ENCODE measurements at regions not wholly inside any gene's neighbourhood (a gene's known extent, or its start where the extent isn't known, plus 50 kb on each side); places are given as distances from the start of the nearest gene placed in this dataset.

DNA sequence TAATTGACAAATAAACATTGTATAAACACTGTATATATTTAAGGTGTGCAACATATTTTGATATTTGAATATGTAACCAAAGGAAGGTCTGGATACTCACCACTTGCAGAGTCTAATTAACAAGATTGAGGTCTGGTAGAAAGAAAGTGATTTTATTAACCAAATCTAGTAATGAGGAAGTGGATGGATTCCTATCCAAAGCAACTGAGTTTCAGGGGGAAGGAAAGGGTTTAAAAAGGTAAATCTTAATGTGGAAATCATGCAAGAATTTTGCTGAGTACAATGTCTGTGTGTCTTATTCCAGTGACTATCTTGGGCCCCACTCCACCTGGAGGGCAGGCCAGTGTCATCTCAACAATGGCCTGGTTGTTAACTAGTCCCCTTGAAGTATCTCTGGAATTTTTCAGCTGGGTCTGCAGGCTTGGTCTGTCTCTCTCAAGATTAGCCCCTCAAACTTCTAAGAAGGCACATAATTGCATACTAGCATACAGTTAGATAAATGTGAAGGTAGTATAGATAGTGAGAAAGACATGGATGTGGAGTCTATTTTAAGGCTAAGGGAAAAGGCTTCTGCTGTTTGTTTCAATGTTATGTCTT, 262.7 kb upstream of the RGS18 start:
- Histone ChIP-seq H3K9me2 (ENCODE audit: insufficient read depth, low read length) (no peaks in the 10 kb centered on the region), H3K4me3 (ENCODE audit: low read depth, low read length, poor library complexity, severe bottlenecking) (no peak overlapping the region), H4K20me1 (ENCODE audit: insufficient read depth, low read length) (no peaks in the 10 kb centered on the region), H3K79me2 (ENCODE audit: insufficient read depth, low read depth, low read length) (no peaks in the 10 kb centered on the region), H3K27ac (ENCODE audit: low read depth, low read length, poor library complexity, severe bottlenecking) (no peak overlapping the region), H3K4me1 (ENCODE audit: insufficient read depth, low read length, poor library complexity, severe bottlenecking) (no peaks in the 10 kb centered on the region), H3K4me2 (ENCODE audit: low read length) (no peak overlapping the region), H3K9me3 (ENCODE audit: low read length) (no peaks in the 10 kb centered on the region), H3K36me3 (ENCODE audit: insufficient read depth, low read length) (no peaks in the 10 kb centered on the region), H2AFZ (ENCODE audit: low read length) (no peak overlapping the region)
- no TSS peak for BruUV-seq (replicated peaks)
- no peak for DNase-seq (ENCODE audit: low spot score)
- intact Hi-C loops (cut with micrococcal nuclease; ENCODE audit: unreplicated experiment): no loop called here
- ChIA-PET CTCF (ENCODE audit: unreplicated experiment) (no interaction called here), POLR2A (interaction anchor here (0.7 kb wide), 2 partner anchors 481 to 1726 kb away, joined by 3 to 4 read pairs; no protein-coding TSS in a partner anchor)
- TF ChIP-seq, protein P1, sequence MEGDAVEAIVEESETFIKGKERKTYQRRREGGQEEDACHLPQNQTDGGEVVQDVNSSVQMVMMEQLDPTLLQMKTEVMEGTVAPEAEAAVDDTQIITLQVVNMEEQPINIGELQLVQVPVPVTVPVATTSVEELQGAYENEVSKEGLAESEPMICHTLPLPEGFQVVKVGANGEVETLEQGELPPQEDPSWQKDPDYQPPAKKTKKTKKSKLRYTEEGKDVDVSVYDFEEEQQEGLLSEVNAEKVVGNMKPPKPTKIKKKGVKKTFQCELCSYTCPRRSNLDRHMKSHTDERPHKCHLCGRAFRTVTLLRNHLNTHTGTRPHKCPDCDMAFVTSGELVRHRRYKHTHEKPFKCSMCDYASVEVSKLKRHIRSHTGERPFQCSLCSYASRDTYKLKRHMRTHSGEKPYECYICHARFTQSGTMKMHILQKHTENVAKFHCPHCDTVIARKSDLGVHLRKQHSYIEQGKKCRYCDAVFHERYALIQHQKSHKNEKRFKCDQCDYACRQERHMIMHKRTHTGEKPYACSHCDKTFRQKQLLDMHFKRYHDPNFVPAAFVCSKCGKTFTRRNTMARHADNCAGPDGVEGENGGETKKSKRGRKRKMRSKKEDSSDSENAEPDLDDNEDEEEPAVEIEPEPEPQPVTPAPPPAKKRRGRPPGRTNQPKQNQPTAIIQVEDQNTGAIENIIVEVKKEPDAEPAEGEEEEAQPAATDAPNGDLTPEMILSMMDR (conservative IDR thresholded peaks at IDR 0.05; ENCODE audit: low read length): no peak
- no peak for TF ChIP-seq EZH2phosphoT487 (IDR thresholded peaks at IDR 0.05; ENCODE audit: borderline replicate concordance, low read depth, low read length)

DNA sequence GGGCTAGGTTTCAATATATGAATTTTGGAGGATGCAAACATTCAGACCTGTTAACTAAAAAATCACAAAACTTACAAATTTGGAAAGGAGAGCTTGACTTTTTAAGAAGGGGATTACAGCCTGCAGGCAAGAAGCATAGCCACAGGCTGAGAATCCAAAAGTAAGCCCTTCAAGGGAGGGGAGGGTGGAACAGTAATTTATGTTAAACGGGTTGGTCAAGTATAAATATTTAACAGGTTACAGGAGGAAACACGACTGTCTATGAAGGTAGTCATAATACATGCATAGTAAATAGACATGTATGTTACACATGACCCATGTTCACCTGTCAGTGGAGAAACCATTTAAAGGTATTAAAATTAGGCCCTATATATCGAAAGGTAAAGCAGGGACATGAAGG, 261.1 kb upstream of the RGS18 start:
- BruUV-seq (replicated peaks): no TSS peak
- Histone ChIP-seq H3K4me3 (ENCODE audit: low read depth, low read length, poor library complexity, severe bottlenecking) (no peak overlapping the region), H2AFZ (ENCODE audit: low read length) (no peak overlapping the region), H3K9me3 (ENCODE audit: low read length) (no peaks in the 10 kb centered on the region), H3K4me2 (ENCODE audit: low read length) (no peak overlapping the region), H3K4me1 (ENCODE audit: insufficient read depth, low read length, poor library complexity, severe bottlenecking) (no peaks in the 10 kb centered on the region), H3K27ac (ENCODE audit: low read depth, low read length, poor library complexity, severe bottlenecking) (no peak overlapping the region), H3K79me2 (ENCODE audit: insufficient read depth, low read depth, low read length) (no peaks in the 10 kb centered on the region), H3K36me3 (ENCODE audit: insufficient read depth, low read length) (no peaks in the 10 kb centered on the region), H3K9me2 (ENCODE audit: insufficient read depth, low read length) (no peaks in the 10 kb centered on the region), H4K20me1 (ENCODE audit: insufficient read depth, low read length) (no peaks in the 10 kb centered on the region)
- ChIA-PET POLR2A (no interaction called here), CTCF (ENCODE audit: unreplicated experiment) (no interaction called here)
- TF ChIP-seq, protein P1 (conservative IDR thresholded peaks at IDR 0.05; ENCODE audit: low read length): no peak
- TF ChIP-seq EZH2phosphoT487 (IDR thresholded peaks at IDR 0.05; ENCODE audit: borderline replicate concordance, low read depth, low read length): no peak
- DNase-seq (ENCODE audit: low spot score): no peak
- intact Hi-C loops (cut with micrococcal nuclease; ENCODE audit: unreplicated experiment): no loop called here

DNA sequence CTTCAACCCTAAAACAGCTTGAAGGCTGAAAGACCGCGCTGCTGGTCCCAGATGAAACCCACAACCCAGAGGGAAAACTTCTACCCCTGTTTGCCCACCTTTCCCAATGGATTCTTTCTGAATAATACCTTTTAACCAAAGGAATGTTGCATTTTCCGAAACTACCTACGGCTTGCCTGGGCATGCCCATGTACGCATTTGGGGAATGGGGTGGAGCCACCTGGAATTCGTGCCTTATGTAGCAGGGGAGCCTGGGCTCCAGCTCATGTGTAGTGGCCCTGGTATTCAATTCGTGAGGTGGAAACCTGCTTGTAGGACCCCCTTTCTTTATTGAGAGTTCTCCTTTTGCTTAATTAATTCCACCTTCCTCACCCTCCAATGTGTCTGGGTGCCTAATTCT, 256.6 kb upstream of the RGS18 start:
- no peaks in the 10 kb centered on the region for H3K36me3 ChIP-seq (ENCODE audit: insufficient read depth, low read length)
- intact Hi-C loops (cut with micrococcal nuclease; ENCODE audit: unreplicated experiment): no loop called here
- CTCF ChIA-PET (ENCODE audit: unreplicated experiment): no interaction called here
- no peak overlapping the region for H2AFZ ChIP-seq (ENCODE audit: low read length)
- no peaks in the 10 kb centered on the region for H3K9me2 ChIP-seq (ENCODE audit: insufficient read depth, low read length)
- POLR2A ChIA-PET: no interaction called here
- no peak overlapping the region for H3K27ac ChIP-seq (ENCODE audit: low read depth, low read length, poor library complexity, severe bottlenecking)
- no peaks in the 10 kb centered on the region for H3K9me3 ChIP-seq (ENCODE audit: low read length)
- no peaks in the 10 kb centered on the region for H3K4me1 ChIP-seq (ENCODE audit: insufficient read depth, low read length, poor library complexity, severe bottlenecking)
- TF ChIP-seq, protein P1 (conservative IDR thresholded peaks at IDR 0.05; ENCODE audit: low read length): no peak
- TF ChIP-seq EZH2phosphoT487 (IDR thresholded peaks at IDR 0.05; ENCODE audit: borderline replicate concordance, low read depth, low read length): no peak
- H3K79me2 ChIP-seq (ENCODE audit: insufficient read depth, low read depth, low read length): no peaks in the 10 kb centered on the region
- BruUV-seq (replicated peaks): no TSS peak
- H3K4me3 ChIP-seq (ENCODE audit: low read depth, low read length, poor library complexity, severe bottlenecking): no peak overlapping the region
- H4K20me1 ChIP-seq (ENCODE audit: insufficient read depth, low read length): no peaks in the 10 kb centered on the region
- no peak for DNase-seq (ENCODE audit: low spot score)
- H3K4me2 ChIP-seq (ENCODE audit: low read length): no peak overlapping the region

Measured in OCI-LY7 (cell line).